Thoracic aorta (tissue), 2 donors: ENCODE measurements at regions not wholly inside any gene's neighbourhood (a gene's known extent, or its start where the extent isn't known, plus 50 kb on each side); places are given as distances from the start of the nearest gene placed in this dataset.
"Not testable (repeated sequence)": the region's sequence is repeated elsewhere in the genome, so short reads cannot be mapped to it uniquely, and the experiment has no call there.

Experiments
- ATAC-seq: fragments of 150-250 bp; one replicate; pipeline ENCODE4 v1.8.0; 2017; ENCODE audit warnings: low read depth; ENCODE audit not compliant: insufficient number of reproducible peaks, low FRiP score
- DNase-seq: peaks from one replicate; pipeline ENCODE4 v3.0.0-alpha.2; 2020; ENCODE audit warnings: low spot score
- H3K27ac ChIP-seq, 2 donors: fragments of 200-600 bp; sonication (generic); 1 replicate in 1 of 2; 2 replicates in 1 of 2; pipeline ENCODE4 v1.5.1; 2016; ENCODE audit warnings: mild to moderate bottlenecking in 2 of 2, moderate library complexity in 2 of 2
- H3K27me3 ChIP-seq: fragments of 200-600 bp; sonication (generic); replicated peaks from 2 replicates; pipeline ENCODE4 v1.6.0; 2016; ENCODE audit warnings: mild to moderate bottlenecking; ENCODE audit not compliant: insufficient read depth
- H3K36me3 ChIP-seq: fragments of 200-600 bp; sonication (generic); one replicate; pipeline ENCODE4 v1.5.1; 2016
- H3K4me1 ChIP-seq, 2 donors: fragments of 200-600 bp; sonication (generic); 1 replicate in 1 of 2; 2 replicates in 1 of 2; pipeline versions ENCODE4 v1.5.1 to v1.6.0; 2016; ENCODE audit warnings: low read depth in 2 of 2, mild to moderate bottlenecking in 1 of 2; ENCODE audit not compliant: control insufficient read depth in 1 of 2
- H3K4me3 ChIP-seq: fragments of 200-600 bp; sonication (generic); 2 replicates; pipeline ENCODE4 v1.5.1; 2016; ENCODE audit warnings: mild to moderate bottlenecking
- H3K9me3 ChIP-seq: fragments of 200-600 bp; sonication (generic); 2 replicates; pipeline ENCODE4 v1.5.1; 2016
- TF ChIP-seq, protein P1 (sequence below): fragments of 200-600 bp; sonication (generic); IDR thresholded peaks from one replicate; pipeline ENCODE4 v1.5.1; 2019; ENCODE audit warnings: antibody characterized with exemption

DNA sequence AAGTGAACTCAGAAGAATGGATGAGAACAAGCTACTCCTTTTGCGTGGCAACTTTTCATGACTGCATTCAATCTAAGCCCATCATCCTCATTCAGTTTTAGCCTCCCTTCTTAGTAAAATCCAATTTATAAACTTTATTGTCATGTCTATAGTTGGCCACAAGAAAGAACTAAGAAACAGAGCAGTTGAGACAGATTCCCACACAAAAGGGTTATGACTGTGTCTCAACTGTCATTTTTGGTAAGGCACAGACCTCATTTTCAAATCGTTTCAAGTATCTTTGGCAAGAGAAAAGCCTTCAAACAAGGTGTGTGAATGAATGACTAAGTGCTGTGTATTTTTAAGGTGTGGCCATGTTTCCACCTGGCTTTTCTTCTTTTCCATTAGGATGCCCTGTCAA is 84.2 kb upstream of the CREB5 start:
- Histone ChIP-seq H3K4me1 (peaks cover 0 to 6% of the 10 kb centered on the region in 2 donors), H3K4me3 (no peak overlapping the region), H3K27ac (no peak overlapping the region), H3K36me3 (no peaks in the 10 kb centered on the region), H3K9me3 (no peaks in the 10 kb centered on the region), H3K27me3 (no peaks in the 10 kb centered on the region)
- TF ChIP-seq, protein P1, sequence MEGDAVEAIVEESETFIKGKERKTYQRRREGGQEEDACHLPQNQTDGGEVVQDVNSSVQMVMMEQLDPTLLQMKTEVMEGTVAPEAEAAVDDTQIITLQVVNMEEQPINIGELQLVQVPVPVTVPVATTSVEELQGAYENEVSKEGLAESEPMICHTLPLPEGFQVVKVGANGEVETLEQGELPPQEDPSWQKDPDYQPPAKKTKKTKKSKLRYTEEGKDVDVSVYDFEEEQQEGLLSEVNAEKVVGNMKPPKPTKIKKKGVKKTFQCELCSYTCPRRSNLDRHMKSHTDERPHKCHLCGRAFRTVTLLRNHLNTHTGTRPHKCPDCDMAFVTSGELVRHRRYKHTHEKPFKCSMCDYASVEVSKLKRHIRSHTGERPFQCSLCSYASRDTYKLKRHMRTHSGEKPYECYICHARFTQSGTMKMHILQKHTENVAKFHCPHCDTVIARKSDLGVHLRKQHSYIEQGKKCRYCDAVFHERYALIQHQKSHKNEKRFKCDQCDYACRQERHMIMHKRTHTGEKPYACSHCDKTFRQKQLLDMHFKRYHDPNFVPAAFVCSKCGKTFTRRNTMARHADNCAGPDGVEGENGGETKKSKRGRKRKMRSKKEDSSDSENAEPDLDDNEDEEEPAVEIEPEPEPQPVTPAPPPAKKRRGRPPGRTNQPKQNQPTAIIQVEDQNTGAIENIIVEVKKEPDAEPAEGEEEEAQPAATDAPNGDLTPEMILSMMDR: no peak
- ATAC-seq: no peak
- no peak for DNase-seq

DNA sequence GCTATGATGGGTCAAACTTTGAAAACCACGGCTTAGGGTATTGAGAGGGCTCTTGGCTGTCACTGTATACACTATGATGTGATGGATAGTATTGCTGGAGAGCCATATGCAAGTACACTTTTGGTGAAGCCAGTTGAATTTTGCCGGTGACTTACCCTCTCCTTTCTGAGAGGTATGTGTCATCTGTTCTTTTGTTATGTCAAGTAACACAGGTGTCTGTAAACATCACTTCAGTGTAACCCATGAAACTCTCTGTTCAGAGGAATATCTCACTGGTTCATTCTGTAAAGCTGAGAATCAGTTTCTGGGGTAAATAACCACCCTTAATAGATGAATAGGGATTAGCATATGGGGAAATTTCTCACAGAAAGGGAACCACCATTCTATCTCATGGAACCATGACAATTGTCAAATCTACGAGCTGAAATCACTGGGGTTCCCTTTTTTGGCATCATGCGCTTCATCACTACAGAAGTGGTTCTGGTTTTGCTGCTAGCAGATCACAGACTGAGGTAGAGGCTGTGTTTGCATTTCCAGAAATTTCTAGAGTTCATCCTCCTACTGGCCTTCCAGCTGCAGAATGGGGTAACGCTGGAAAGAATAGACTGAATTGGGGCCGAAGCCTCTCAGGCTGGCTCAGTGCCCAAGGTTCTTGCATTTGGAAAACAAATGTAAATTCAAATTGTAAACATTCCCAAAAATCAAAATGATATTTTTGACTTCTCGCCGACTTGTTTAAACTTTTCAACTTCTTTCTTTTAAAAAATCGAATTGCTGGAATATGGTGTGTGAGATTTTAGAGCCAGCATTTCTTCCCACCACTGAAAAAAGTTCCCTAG is 83.3 kb upstream of the CREB5 start:
- no peaks in the 10 kb centered on the region for H3K9me3 ChIP-seq
- ATAC-seq (no peak), DNase-seq (no peak)
- TF ChIP-seq, protein P1: no peak
- no peaks in the 10 kb centered on the region for H3K27me3 ChIP-seq
- no peak overlapping the region for H3K4me3 ChIP-seq
- H3K4me1 ChIP-seq: peaks cover 0 to 6% of the 10 kb centered on the region in 2 donors
- H3K36me3 ChIP-seq: no peaks in the 10 kb centered on the region
- no peak overlapping the region for H3K27ac ChIP-seq

DNA sequence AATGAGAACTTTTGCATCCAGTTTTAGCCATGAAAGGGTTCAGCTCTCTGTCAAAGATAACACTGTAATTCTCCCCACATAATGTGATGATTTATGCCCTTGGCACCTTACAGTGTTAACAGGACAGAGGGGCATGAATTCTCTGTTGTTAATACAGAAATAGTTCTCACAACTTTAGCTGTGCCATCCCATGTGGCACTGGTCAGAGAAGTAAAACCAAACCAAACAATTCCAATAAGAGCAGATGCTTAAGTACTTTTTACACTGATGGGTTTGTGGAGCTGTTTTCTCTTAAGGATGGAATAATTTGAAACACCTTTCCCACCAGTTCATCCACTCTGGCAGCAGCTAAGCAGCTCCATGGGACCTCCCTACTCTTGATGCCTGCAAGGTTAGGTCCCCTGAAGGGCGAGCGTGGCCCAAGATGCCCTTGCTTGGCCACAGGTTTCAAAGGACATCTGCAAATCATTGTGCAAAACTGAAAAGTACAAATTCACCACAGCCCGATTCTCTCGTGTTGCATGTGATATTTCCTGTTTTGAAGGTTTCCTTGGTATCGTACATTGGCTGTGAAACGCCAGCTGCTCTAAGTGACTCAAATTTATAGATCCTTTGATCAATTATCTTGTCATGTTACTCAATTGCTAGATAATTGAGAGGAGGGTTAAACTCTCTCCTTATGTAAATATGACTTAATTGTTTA is 82.5 kb upstream of the CREB5 start:
- Histone ChIP-seq H3K9me3 (no peaks in the 10 kb centered on the region), H3K27ac (no peak overlapping the region), H3K27me3 (no peaks in the 10 kb centered on the region), H3K4me1 (peaks cover 0 to 6% of the 10 kb centered on the region in 2 donors), H3K4me3 (no peak overlapping the region), H3K36me3 (no peaks in the 10 kb centered on the region)
- TF ChIP-seq, protein P1: no peak
- no peak for ATAC-seq
- no peak for DNase-seq

DNA sequence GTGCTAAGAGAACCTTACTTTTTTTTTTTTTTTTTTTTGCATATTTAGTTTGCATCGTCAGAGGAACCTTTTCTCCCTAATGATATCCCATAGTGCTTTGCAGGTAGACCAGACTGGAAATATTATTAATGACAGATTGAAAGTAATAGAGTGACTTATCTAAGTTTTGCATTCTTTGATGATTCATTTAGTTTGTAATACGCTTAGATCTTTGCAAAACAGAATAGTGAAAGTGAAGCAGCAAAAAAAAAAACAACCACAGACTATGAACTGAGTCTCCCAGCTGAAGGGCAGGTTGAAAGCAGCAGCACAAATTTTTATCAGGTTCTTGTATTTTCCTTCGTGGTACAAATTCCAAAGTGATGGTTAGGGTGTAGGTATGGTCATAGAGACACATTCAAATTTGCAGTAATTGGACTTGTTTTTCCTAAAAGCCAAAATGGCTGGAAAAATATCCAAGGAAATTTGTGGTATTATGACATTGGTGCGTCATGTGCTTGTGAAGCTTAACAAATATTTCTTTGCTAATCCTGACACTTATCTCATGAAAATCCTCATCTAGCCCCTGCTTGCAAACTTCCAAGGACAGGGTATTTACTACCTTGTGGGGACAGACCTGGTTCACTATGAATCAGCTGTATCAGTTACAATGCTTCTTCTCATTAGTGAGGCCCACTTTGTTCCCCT is 81.8 kb upstream of the CREB5 start:
- TF ChIP-seq, protein P1: no peak
- H3K9me3 ChIP-seq: no peaks in the 10 kb centered on the region
- H3K4me3 ChIP-seq: no peak overlapping the region
- ATAC-seq (no peak), DNase-seq (no peak)
- no peaks in the 10 kb centered on the region for H3K27me3 ChIP-seq
- peaks cover 0 to 6% of the 10 kb centered on the region in 2 donors for H3K4me1 ChIP-seq
- H3K36me3 ChIP-seq: no peaks in the 10 kb centered on the region
- H3K27ac ChIP-seq: no peak overlapping the region

- Histone ChIP-seq H3K27ac (no peak overlapping the region), H3K4me3 (no peak overlapping the region), H3K4me1 (peaks cover 0 to 6% of the 10 kb centered on the region in 2 donors), H3K27me3 (no peaks in the 10 kb centered on the region), H3K9me3 (no peaks in the 10 kb centered on the region), H3K36me3 (no peaks in the 10 kb centered on the region)
- ATAC-seq (no peak), DNase-seq (no peak)
- TF ChIP-seq, protein P1: no peak
Measured at GRCh38 chr7:28332046-28332445, 80.3 kb upstream of the CREB5 start.

DNA sequence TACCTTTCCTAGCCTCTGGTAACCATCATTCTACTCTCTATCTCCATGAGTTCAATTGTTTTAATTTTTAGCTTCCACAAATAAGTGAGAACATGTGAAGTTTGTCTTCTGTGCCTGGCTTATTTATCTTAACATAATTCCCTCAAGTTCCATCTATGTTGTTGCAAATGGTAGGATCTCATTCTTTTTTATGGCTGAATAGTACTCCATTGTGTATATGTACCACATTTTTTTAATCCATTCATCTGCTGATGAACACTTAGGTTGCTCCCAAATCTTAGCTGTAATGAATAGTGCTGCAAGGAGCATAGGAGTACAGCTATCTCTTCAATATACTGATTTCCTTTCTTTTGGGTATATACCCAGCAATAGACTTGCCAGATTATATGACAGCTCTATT is 78.8 kb upstream of the CREB5 start:
- not testable (repeated sequence) for H3K4me3 ChIP-seq, ATAC-seq, H3K4me1 ChIP-seq, DNase-seq, H3K27ac ChIP-seq, H3K9me3 ChIP-seq, H3K27me3 ChIP-seq, H3K36me3 ChIP-seq
